IMR-90 (cell line): ENCODE measurements at regions not wholly inside any gene's neighbourhood (a gene's known extent, or its start where the extent isn't known, plus 50 kb on each side); places are given as distances from the start of the nearest gene placed in this dataset.

Experiments
- ATAC-seq: fragments of 200-7000 bp; cut with Tn5 transposase; 2 replicates; pipeline ENCODE4 v1.9.1; 2020; ENCODE audit warnings: low read depth, mild to moderate bottlenecking, moderate library complexity
- BruUV-seq: library from RNA; stranded (reverse); fragments of 400-500 nt; replicated peaks from 2 replicates; lab custom pipeline; 2021; lab: Mats Ljungman, UMichigan
- CTCF ChIA-PET: fragments of 300-600 bp; formaldehyde crosslinking; extraction: SDS; loops from one replicate; lab custom pipeline; 2021; ENCODE audit warnings: antibody characterized with exemption; lab: Yijun Ruan, JAX
- POLR2A ChIA-PET: fragments of 300-600 bp; sonication (Branson Sonifier 250); formaldehyde crosslinking; loops from one replicate; lab custom pipeline; 2022; ENCODE audit warnings: antibody characterized with exemption; ENCODE audit not compliant: unreplicated experiment; lab: Charles Lee
- DNase-seq: peaks from one replicate; pipeline ENCODE4 v3.0.0; 2013
- H2AFZ ChIP-seq: replicated peaks from 2 replicates; pipeline ENCODE3; 2013; ENCODE audit warnings: low read length, mild to moderate bottlenecking; ENCODE audit not compliant: poor library complexity
- H2AK5ac ChIP-seq: 2 replicates; pipeline ENCODE4 v1.6.1; 2013; ENCODE audit warnings: low read depth, low read length, inconsistent platforms
- H2AK9ac ChIP-seq: replicated peaks from 2 replicates; pipeline ENCODE3; 2013; ENCODE audit warnings: mild to moderate bottlenecking, low read depth, low read length, moderate library complexity; ENCODE audit not compliant: poor library complexity
- H2BK120ac ChIP-seq: 2 replicates; pipeline ENCODE4 v1.6.1; 2013; ENCODE audit warnings: low read depth, low read length, inconsistent platforms
- H2BK15ac ChIP-seq: 3 replicates; pipeline ENCODE4 v1.6.1; 2013; ENCODE audit warnings: low read depth, low read length, inconsistent platforms
- H2BK20ac ChIP-seq: 2 replicates; pipeline ENCODE4 v1.6.1; 2013; ENCODE audit warnings: low read depth, mild to moderate bottlenecking, inconsistent platforms, low read length, moderate library complexity
- H2BK5ac ChIP-seq: 2 replicates; pipeline ENCODE4 v1.6.1; 2013; ENCODE audit warnings: mild to moderate bottlenecking, low read depth, low read length, inconsistent platforms; ENCODE audit not compliant: poor library complexity, severe bottlenecking
- H3K14ac ChIP-seq: replicated peaks from 2 replicates; pipeline ENCODE4 v1.6.1; 2013; ENCODE audit warnings: low read depth, low read length, inconsistent platforms
- H3K18ac ChIP-seq: 2 replicates; pipeline ENCODE4 v1.6.1; 2013; ENCODE audit warnings: low read depth, low read length, control low read depth
- H3K23ac ChIP-seq: 2 replicates; pipeline ENCODE4 v1.6.1; 2013; ENCODE audit warnings: low read depth, low read length, inconsistent platforms
- H3K27ac ChIP-seq: 2 replicates; pipeline ENCODE4 v1.5.1; 2013; ENCODE audit warnings: mild to moderate bottlenecking, control low read depth, low read length; ENCODE audit not compliant: insufficient read depth
- H3K27me3 ChIP-seq: 2 replicates; pipeline ENCODE4 v1.6.1; 2013; ENCODE audit warnings: low read length; ENCODE audit not compliant: control insufficient read depth, insufficient read depth
- H3K36me3 ChIP-seq: 2 replicates; pipeline ENCODE4 v1.6.1; 2013; ENCODE audit warnings: low read length, mixed read lengths; ENCODE audit not compliant: control insufficient read depth, insufficient read depth
- H3K4ac ChIP-seq: 2 replicates; pipeline ENCODE4 v1.6.1; 2013; ENCODE audit warnings: low read depth, low read length, inconsistent platforms
- H3K4me1 ChIP-seq: 2 replicates; pipeline ENCODE4 v1.6.1; 2013; ENCODE audit warnings: low read length, mixed read lengths; ENCODE audit not compliant: control insufficient read depth, insufficient read depth
- H3K4me2 ChIP-seq: 2 replicates; pipeline ENCODE4 v1.6.1; 2013; ENCODE audit warnings: low read depth, mild to moderate bottlenecking, control low read depth, low read length, moderate library complexity
- H3K4me3 ChIP-seq: 2 replicates; pipeline ENCODE4 v1.5.1; 2013; ENCODE audit warnings: low read depth, mild to moderate bottlenecking, control low read depth, low read length, moderate library complexity; ENCODE audit not compliant: insufficient read depth
- H3K56ac ChIP-seq: 2 replicates; pipeline ENCODE4 v1.6.1; 2013; ENCODE audit warnings: low read length, inconsistent platforms; ENCODE audit not compliant: insufficient read depth; ENCODE audit errors: extremely low read depth
- H3K79me1 ChIP-seq, 2 experiments: 2 replicates each; pipeline ENCODE4 v1.6.1; 2013; ENCODE audit warnings: low read length in 2 of 2, inconsistent platforms in 1 of 2, low read depth in 1 of 2
- H3K9ac ChIP-seq: 2 replicates; pipeline ENCODE4 v1.6.1; 2013; ENCODE audit warnings: low read depth, low read length, control low read depth
- H3K9me1 ChIP-seq: 2 replicates; pipeline ENCODE4 v1.6.1; 2013; ENCODE audit warnings: low read length, inconsistent platforms; ENCODE audit not compliant: insufficient read depth
- H3K9me3 ChIP-seq: 2 replicates; pipeline ENCODE4 v1.6.1; 2013; ENCODE audit warnings: low read length; ENCODE audit not compliant: control insufficient read depth, insufficient read depth
- H4K20me1 ChIP-seq: 2 replicates; pipeline ENCODE4 v1.6.1; 2013; ENCODE audit warnings: low read length, inconsistent platforms; ENCODE audit not compliant: insufficient read depth
- H4K5ac ChIP-seq: 2 replicates; pipeline ENCODE4 v1.6.1; 2013; ENCODE audit warnings: mild to moderate bottlenecking, low read depth, low read length, control low read depth
- H4K8ac ChIP-seq, 2 experiments: 2 replicates each; pipeline ENCODE4 v1.6.1; 2013; ENCODE audit warnings: low read depth in 2 of 2, low read length in 2 of 2, control low read depth in 1 of 2, inconsistent platforms in 1 of 2
- H4K91ac ChIP-seq: 2 replicates; pipeline ENCODE4 v1.6.1; 2013; ENCODE audit warnings: low read depth, low read length, inconsistent platforms; ENCODE audit not compliant: insufficient read depth
- MAZ ChIP-seq: IDR thresholded peaks from 2 replicates; pipeline ENCODE4 v1.6.1; 2012; ENCODE audit warnings: low read depth, mild to moderate bottlenecking, low read length, improper control_type of control experiment, moderate library complexity, borderline replicate concordance
- WGBS, 2 experiments: methylation state at CpG; one replicate each; pipeline versions ENCODE4 v1.1.5 to v1.1.7; 2013; ENCODE audit warnings: missing lambda C conversion rate in 2 of 2; ENCODE audit not compliant: insufficient read length in 1 of 2; ENCODE audit errors: extremely low coverage in 2 of 2; 5-methylcytosine and 5-hydroxymethylcytosine counted together
- dilution Hi-C: fragments of 300-500 bp; cut with HindIII; formaldehyde crosslinking; loops from one replicate; pipeline ENCODE4 v1.14.3; 2018; ENCODE audit warnings: low sequenced_read_pairs; ENCODE audit not compliant: unreplicated experiment
- in situ Hi-C: fragments of 300-500 bp; cut with MboI; formaldehyde crosslinking; loops from 3 replicates; pipeline ENCODE4 v1.14.3; 2019; ENCODE audit warnings: low sequenced_read_pairs, inconsistent platforms, mixed read lengths
- intact Hi-C: fragments of 100-400 bp; cut with micrococcal nuclease; formaldehyde crosslinking; loops from 2 replicates; pipeline ENCODE4 v1.10.0; 2022

DNA sequence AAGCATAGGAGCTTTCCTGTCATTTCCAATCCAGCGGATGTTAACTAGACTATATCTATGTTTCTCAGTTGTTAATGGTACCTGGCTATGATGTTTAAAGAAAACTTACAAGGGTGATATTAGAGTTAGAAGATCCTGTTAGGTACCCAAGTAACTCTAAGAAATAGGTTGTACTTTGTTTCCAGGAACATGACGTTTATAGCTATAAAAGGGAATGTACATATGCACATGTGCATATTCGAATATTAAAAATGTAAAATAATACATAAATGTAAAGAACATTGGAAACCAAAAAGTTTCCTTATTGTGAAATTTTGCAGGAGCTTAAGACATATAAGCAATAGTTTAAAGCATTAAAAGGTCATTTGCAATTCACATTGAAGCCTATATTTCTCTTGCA, 247.7 kb upstream of the EDIL3 start:
- BruUV-seq = no TSS peak

More for the DNA sequence above, 247.7 kb upstream of the EDIL3 start:
- Histone ChIP-seq H3K27me3 (no peaks in the 10 kb centered on the region), H3K36me3 (no peaks in the 10 kb centered on the region), H2BK15ac (no peak overlapping the region), H3K4me3 (no peak overlapping the region), H3K9me3 (no peaks in the 10 kb centered on the region), H3K14ac (no peak overlapping the region), H3K18ac (no peak overlapping the region), H2AFZ (no peak overlapping the region), H3K27ac (no peak overlapping the region), H2BK120ac (no peak overlapping the region), H3K79me1 (no peaks in the 10 kb centered on the region), H2AK5ac (no peak overlapping the region), H2AK9ac (no peak overlapping the region), H2BK5ac (no peak overlapping the region), H4K20me1 (no peaks in the 10 kb centered on the region), H4K91ac (no peak overlapping the region), H3K4me2 (no peak overlapping the region), H3K9ac (no peak overlapping the region), H3K4me1 (no peaks in the 10 kb centered on the region), H3K4ac (no peak overlapping the region), H3K23ac (no peak overlapping the region), H4K5ac (no peak overlapping the region), H2BK20ac (no peak overlapping the region), H3K56ac (no peak overlapping the region), H3K9me1 (no peaks in the 10 kb centered on the region), H4K8ac (no peak overlapping the region)
- in situ Hi-C loops (no loop called here), dilution Hi-C loops (no loop called here), intact Hi-C loops (no loop called here)
- no CpG with 5 or more reads among the region's 3 CpGs for WGBS, 2 experiments
- no peak for DNase-seq
- TF ChIP-seq MAZ = no peak
- ATAC-seq = no peak
- ChIA-PET POLR2A (interaction anchor here (0.5 kb wide), 1 partner anchor 595 kb away, joined by 3 read pairs; no protein-coding TSS in a partner anchor), CTCF (interaction anchor here (0.5 kb wide), 1 partner anchor 31 kb away, joined by 3 read pairs; no protein-coding TSS in a partner anchor)
